Frontal cortex (tissue), 3 donors: ENCODE measurements at regions not wholly inside any gene's neighbourhood (a gene's known extent, or its start where the extent isn't known, plus 50 kb on each side); places are given as distances from the start of the nearest gene placed in this dataset.
"Not testable (repeated sequence)": the region's sequence is repeated elsewhere in the genome, so short reads cannot be mapped to it uniquely, and the experiment has no call there.

Experiments used
- DNase-seq, 2 donors: peaks; one replicate each; pipeline ENCODE4 v3.0.0; 2012; ENCODE audit warnings: low spot score in 2 of 2
- FAIRE-seq: peaks from 2 replicates; lab custom pipeline; 2012; peaks lifted over from hg19 to GRCh38; lab: Jason Lieb, UNC
- donor health status: control.
- donor health status: control.
- donor health status: control.

DNA sequence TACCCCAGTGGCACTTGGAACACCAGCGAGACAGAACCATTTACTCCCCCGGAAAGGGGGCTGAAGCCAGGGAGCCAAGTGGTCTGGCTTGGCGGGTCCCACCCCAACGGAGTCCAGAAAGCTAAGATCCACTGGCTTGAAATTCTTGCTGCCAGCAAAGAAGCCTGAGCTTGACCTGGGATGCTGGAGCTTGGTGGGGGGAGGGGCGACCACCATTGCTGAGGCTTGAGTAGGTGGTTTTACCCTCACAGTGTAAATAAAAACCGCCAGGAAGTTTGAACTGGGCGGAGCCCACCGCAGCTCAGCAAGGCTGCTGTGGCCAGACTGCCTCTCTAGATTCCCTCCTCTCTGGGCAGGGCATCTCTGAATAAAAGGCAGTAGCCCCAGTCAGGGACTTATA lies 62.8 kb downstream of the RPS24 start:
- DNase-seq, FAIRE-seq: not testable (repeated sequence)

DNA sequence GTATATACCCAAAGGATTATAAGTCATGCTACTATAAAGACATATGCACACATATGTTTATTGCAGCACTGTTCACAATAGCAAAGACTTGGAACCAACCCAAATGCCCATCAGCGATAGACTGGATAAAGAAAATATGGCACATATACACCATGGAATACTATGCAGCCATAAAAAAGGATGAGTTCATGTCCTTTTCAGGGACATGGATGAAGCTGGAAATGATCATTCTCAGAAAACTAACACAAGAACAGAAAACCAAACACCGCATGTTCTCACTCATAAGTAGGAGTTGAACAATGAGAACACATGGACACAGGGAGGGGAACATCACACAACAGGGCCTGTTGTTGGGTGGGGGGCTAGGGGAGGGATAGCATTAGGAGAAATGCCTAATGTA lies 68.9 kb downstream of the RPS24 start:
- FAIRE-seq, DNase-seq: not testable (repeated sequence)

DNA sequence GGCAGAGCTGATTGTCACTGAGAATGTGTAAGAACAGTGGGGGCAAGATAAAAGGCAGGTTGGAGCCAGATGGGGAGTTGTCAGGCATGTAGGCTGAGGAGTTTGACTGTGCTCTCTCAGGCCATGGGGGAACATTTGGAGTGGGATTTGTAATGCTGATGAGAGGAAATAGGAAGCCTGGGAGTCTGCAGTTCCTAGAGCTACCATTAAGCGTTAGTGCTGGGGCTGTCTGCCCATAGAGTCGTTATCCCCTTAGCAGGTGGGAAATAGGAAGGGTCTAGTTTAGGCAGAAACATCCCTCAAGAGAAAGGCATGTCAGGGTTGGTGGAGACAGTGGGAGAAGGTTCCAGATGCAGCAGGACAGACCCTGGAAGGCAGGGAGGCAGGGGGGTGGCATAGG lies 75.5 kb downstream of the RPS24 start:
- FAIRE-seq (no peak), DNase-seq (no peak)

DNA sequence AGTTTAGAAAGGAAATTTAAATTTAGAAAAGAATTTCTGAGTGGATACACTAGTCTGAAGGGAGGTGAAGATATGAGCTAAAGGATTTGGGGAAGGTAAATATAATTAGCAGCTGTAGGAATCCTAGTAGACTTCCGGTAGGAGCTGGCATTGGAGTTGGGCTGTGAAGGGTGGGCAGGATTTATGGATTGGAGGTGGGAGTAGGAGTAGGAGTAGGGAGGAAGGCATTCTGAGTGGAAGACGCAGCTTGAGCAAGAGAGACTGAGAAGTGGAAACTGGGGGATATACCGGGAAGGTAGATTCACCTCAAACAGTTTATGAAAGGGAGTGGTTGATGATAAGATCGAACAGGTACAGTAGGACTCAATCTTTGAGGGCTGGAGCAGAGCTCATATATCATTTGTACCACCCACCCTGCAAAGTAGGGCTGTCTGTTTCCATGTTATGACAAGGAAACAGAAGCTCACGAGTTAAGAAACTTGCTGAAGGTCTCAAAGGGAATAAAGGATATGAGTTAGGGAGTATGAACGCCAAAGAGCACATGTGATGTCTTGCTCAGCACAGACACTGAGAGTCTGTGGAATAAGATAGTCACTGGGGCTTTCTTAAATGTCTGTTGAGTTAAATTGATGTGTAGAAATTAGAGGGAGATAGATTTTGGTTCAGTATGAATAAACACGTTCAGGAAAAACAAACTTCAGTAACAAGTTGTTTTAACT lies 81.6 kb downstream of the RPS24 start:
- no peak for FAIRE-seq
- no peak for DNase-seq

DNA sequence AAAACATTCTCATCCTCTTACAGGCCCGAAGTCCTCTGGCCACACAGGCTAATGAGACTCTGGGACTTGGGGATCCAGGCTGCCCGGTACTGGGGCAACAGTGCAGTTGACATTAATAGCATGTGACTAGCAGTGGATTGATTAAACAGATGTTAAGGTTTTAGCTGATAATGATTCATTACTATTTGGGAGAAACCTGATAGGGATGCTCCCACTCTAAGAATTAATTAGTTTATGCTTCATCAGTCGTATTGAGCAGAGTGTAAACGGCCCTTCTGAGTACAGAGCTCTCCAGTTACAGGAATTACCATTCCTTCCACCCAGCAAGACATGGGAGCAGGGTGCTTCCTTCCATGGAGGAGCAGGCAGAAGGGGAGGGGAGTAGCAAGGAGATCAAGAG lies 82.7 kb downstream of the RPS24 start:
- no peak for FAIRE-seq
- DNase-seq, result no peak

DNA sequence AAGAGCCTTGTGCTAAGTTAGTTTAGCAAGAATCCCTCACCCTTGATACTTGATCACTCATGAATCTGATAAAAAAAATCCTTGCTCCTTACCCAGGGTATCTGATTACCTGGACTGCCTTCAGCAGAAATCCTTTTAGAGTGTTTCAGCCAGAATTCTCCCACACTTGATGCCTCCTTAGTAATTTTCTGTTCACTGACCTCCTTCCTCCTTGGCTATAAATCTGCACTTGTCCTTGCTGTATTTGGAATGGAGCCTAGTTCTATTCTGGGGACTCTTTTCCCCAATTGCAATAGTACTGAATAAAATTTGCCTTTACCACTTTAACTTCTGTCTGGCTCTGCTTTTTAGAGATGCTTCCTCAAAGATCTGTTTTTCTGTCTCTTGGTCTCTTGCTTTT lies 84.9 kb downstream of the RPS24 start:
- DNase-seq, result no peak
- no peak for FAIRE-seq

DNA sequence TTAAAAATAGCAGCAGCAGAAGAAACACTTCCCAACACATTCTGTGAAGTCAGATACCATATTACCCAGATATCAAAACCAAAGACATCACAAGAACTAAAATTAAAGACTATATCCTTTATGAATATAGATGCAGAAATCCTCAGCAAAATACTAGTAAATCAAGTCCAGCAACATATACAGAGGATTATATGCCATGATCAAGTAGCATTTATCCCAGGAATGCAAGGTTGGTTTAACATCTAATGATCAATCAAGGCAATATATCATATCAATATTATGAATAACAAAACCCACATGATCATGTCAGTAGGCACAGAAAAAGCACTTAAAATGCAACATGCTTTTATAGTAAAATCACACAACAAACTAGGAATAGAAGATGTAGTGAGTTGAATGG lies 88.1 kb downstream of the RPS24 start:
- no peak for DNase-seq
- FAIRE-seq, result no peak

DNA sequence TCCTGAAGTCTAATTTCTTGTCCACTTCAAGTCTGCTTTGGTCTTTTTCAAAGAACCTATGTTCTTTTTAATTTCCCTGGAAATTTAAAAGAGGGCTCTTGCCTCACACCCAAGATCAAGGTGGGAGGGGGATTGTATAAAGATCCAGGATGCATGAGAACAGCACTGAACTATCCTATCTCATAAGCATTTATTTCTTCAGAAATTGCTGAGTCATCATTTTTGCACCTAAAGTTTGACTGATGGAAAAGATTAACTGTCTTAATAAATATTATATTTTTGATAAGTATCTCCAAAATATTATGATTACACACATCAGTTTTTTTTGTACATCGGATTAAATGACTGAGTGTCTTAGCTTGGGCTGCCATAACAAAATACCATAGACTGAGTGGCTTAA lies 90.5 kb downstream of the RPS24 start:
- DNase-seq, result no peak
- no peak for FAIRE-seq

DNA sequence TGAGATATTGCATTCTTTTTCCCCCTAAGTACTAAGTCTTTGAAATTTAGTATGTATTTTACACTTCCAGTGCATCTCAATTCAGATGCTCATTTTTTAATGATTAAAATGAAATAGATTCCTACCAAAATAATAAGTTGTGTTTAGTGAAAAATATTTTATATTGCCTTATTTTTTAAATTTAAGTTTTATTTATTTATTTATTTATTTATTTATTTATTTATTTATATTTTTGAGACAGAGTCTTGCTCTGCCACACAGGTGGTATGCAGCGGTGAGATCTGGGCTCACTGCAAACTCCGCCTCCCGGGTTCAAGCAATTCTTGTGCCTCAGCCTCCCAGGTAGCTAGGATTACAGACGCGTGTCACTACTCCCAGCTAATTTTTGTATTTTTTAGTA lies 95.5 kb downstream of the RPS24 start:
- FAIRE-seq (peak; percentile 48), DNase-seq (no peak)

DNA sequence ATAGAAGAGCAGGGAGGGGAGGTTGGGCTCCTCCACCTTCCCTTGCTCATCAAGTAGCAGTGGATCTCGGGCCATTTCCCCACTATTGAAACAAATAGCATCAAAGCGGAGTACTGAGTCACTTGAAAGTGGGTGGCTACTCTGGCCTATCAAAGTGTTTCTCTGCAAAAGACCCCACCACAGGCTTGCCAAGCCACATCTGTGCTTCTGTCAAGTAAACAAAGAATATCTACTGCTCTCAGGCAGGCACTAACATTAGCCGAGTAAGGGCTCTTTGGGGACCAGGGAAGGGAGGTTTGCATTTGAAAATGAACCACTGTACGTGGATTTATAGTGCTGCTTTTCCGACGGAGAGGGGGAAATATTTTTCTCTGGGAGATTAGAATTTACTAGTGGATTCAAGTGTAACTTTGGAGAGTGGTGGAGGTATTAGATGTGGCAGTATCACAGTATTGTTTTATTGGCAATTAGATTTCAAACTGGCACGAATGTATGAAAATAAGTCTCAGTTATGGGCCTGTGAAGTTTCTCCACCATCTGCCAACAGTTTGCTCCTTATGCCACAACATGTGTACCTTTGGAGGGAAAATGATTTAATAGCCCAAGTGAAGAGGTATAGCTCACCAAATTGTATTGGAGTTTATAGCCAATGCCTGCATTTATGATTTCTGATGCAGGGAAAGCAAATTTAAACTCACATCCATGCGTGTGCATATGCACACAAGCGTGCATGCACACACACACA lies 97.5 kb downstream of the RPS24 start:
- FAIRE-seq (no peak), DNase-seq (no peak)

DNA sequence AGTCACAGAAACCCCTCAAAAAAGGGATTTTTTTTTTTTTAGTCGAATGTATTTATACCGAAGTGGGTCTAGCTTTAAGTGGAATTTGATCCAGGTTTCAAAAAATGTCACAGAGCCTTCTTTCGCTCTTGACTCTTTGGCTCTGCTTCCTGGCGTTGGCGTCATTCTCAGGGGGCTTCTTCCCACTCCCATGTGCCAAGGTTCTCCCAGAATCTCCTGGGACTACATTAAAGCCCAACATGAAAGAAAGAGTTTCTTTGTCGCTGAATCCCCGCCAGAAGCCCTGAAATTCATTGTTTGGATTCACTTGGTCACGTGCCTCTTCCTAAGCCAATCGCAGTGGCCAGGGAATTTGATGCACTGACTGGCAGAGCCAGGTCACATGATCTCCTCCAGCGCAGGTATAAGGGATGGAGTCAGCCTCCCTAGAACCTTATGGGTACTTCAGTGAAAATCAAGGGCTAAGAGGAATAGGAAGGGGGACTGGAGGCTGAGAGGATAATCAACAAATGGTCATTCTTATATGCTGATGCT lies 101.2 kb downstream of the RPS24 start:
- DNase-seq (no peak), FAIRE-seq (no peak)

DNA sequence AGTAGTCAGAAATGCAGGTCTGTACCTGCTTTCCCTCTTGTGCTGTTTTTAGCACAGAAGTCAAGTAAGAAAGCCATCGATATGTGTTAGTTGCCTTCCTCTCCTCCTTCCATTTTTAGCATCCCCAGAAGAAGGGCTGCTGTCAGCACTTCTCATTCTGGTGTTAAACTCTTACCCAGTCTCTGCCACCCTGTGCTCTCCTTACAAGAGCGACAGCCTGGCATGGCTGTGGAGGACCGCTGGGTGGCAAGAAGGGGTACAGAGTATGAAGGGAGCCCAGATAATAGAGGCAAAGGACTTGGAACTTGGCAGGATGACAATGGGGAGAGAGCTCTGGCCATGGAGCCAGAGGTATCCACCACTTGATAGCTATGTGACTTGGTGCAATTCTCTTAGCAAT lies 103.5 kb downstream of the RPS24 start:
- FAIRE-seq (no peak), DNase-seq (no peak)

DNA sequence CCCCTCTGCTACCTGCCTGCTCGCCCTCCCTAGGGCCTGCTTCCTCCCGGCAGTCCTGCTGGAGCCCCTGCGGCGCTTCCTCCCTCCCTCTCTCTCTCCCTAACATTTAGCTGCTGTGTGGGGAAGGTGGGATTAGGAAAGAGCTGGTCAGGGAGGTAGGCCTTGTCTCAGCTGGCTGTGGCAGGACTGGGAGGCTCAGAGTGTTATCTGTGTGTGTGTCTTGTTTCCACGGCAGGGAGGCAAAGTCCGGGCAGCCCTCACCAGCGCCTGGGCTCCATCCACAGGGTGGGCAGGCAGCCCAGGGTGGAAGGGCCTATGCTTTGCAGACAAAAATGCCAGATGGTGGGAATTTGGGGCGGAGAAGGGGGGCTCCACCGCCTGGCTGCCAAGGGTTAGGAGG lies 105.7 kb downstream of the RPS24 start:
- DNase-seq, result no peak
- no peak for FAIRE-seq

DNA sequence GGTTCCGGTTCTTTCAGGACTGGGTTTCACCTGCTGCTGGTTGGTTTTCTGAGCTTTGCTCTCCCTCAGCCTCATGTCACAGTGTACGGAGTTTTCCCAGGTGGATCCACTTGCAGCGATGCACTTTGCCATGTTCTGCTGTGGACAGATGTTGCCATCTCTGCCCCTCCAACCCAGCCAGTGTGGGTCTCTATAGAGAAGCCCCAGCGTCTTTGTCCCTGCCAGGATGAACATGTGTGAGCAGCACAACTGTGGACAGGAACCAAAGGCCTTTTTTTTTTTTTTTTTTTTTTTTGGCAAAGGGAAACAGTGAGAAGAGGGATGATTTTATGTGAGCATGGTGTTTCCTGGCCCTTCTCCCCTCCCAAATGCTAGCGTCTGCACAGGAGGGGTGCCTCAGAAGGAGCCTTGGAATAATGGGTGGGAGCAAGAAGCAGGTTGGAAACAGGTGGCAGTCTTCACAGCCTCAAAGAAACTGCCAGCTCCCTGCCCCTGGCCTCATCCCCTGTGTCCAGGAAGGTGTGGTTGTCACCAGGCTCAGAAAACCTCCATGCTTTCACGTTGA lies 106.5 kb downstream of the RPS24 start:
- no peak for FAIRE-seq

DNA sequence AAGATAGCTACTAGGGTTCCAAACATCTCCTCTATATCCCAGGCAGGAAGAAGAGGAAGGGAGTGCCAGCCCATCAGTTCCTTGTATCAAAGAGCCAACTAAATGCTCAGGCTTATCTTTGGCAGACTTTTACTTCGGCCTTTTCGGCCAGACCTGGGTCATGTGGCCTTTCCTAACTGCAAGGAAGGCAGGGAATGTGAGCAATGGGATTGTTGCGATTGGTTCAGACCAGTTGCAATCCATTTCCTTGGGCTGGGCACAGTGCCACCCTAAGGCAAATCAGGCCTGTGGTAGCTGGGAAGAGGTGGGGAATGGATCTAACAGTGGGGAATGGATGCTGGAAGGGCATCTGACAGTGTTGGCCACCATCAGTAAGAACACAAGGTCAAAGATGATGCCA lies 109.9 kb downstream of the RPS24 start:
- DNase-seq (no peak), FAIRE-seq (no peak)

More for the DNA sequence above, 106.5 kb downstream of the RPS24 start:
- DNase-seq, result no peak

DNA sequence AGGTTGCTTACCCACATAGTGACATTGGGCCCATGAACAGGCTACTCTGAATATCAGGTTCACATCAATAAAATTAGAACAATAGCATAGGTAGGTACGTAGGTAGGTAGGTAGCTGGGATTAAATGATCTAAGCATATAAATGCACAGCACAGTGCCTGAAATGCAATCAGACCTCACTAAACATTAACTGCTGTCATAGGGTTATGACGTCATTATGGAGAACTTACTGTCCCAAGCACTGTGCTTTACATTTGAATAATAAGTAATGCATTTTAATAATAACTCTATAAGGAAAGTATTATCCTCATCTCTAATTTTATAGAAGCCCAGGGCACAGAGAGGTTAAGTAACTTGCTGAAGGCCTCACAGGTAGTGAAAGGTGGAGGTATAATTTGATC lies 112.5 kb downstream of the RPS24 start:
- DNase-seq, result no peak
- no peak for FAIRE-seq

DNA sequence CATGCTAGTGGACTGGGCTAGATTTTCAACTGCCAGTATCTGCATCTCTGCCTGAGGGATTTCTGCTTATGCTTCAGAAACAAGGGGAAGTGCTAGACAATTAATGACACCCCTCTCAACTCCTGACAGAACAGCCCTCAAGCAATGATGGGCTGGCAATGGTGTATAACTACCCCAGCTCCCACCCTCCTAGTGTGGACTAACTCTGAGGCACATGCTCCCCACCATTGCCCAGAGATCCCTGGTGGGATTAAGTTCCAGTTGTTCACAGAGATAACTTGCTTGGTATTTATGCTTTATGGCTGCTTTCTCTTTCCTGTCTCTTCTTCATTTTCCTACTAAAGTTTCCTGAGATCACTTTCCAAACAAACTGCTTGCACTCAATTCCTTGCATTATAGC lies 113.5 kb downstream of the RPS24 start:
- no peak for FAIRE-seq

DNA sequence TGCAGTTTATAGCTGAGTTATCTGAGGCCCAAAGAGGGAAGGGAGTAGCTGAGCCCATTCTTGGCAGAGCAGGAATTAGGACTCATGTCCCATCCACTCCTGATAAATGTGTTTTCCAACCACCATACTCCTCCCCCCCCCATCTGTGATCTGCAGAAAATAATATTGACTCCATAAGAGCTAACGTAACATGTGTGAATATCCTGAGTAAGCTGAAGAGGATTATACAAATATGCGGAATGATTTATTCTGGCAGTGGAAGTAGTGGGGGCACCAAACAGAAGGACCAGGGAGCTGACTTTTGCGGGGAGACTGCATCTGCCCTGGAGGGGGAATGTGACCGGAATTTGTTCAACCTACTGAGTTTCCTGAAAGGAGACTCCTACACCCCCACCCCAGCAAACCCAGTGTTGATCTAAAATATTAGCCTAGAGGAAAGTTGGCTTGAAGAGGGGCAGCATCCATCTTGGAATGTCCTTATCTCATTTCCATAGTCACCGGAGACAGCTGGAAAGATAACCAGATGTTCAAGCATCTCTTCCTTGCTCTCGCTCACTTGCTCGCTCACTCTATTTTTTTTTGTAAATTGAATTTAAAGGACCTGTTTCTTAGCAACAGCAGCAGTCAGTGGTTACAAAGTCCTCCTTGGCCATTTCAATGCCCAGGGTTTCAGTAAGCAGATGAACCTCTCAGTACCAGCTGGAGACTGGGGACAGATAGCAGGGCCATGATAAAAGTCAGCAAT lies 114.7 kb downstream of the RPS24 start:
- no peak for FAIRE-seq

More for the DNA sequence above, 113.5 kb downstream of the RPS24 start:
- DNase-seq, result no peak

DNA sequence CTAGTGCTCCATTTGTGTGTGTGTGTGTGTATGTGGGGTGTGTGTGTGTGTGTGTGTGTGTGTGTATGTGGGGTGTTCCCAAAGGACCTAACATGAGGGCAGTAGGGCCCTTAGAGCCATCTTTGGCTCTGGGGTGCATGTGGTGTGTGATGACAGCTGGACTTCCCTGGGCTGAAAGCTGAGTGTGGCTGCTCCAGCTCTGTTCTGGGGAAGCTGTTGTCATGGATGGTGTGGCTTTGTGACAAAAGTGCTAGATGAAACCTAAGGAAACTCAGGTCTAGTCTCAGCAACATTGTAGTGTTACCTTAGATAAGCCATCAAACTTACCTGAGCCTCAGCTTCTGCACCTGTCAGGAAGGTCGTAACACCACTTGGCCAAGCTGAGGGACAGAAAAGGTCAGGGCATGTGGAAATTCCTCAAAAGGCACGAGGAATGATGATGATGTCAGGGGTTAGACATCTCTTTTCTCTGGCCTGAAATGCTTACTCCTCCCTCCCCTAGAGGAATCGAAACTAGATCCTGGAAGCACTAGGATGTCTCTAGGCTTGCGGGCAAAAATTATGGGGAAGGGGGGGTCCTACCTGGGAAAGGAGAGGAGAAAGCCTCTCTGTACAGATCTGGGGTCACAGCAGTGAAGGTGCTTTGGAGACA lies 115.4 kb downstream of the RPS24 start:
- FAIRE-seq (no peak), DNase-seq (no peak)

More for the DNA sequence above, 114.7 kb downstream of the RPS24 start:
- no peak for DNase-seq

DNA sequence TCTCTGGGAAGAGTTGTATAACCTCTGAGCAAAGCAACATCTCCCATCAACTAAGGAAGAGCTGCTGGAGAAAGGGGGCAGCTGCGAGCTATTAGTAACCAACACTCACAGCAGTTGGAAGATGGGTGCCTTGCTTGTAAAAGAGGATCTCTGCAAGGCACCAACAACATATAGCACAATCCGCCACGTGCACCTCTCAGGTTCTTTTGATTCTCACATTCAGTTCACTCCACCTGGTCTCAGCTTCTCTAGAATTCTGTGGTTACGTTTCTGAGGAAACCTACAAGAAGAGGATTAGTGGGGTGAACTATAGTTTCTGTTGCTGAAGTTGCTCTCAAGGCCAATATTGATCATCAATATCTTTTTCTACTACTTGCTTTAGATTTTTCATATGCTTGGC lies 117.1 kb downstream of the RPS24 start:
- DNase-seq (no peak), FAIRE-seq (no peak)
